NCI-H1105 (cell line): ENCODE measurements at regions not wholly inside any gene's neighbourhood (a gene's known extent, or its start where the extent isn't known, plus 50 kb on each side); places are given as distances from the start of the nearest gene placed in this dataset.
A peak's percentile ranks its signal among the peaks of the same experiment; 100 is the strongest.
"Not testable (repeated sequence)": the region's sequence is repeated elsewhere in the genome, so short reads cannot be mapped to it uniquely, and the experiment has no call there.

ENCODE experiments used
- DNase-seq: peaks from one replicate; lab custom pipeline; 2025; lab: John Stamatoyannopoulos, UW

- no peak for DNase-seq
These were observed 50.2 kb upstream of the FAM174B start for GRCh38 chr15:92705764-92706163.

DNA sequence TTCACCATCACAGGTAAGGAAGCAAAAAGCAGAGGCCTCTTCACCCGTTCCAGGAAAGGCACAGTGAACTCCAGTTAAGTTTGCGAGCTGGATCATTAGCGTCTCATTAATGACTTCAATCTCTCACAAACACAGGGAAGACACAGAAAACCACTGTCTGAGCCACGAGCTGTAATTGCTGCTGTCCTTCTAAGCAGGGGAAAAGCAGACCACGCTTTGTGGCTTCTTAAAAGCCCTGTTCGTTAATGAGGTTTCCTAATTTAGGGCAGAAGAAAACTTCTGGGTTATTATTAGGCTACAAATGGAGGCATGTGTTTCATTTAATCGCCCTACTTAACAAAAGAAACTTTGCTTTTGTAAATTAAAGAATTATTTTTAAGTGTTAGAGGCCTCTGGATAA is 50.6 kb upstream of the FAM174B start:
- no peak for DNase-seq

DNA sequence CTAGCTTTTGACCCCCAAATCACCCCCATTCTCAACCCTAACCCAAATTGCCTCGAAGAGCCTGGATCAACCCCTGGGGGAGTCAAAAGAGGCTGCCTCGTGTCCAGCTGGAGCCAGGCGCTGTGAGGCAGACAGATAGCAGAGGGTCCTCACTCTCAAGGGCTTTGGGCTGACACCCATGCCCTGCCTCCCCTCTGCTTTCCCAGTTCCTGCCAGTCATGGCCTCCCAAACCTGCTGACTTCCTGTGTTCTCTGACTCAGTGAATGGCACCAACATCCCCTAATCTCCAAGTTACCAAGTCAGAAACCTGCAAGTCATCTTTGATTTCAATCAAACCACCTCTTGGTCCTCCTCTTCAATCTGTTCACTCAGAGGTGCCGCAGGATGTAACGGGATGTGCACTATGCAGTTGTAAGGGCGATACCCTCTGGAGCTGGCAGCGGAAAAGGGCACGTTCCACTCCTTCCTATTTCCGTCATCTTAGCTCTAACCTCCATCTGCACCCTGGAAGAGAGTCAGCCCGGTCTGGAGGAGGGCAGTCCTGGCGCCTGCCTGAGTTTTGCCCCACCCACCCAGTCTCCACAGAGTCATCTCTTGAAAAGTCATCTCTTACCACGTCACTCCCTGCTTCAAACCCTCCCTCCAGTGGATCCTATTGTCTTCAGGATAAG is 52.4 kb upstream of the FAM174B start:
- no peak for DNase-seq

DNA sequence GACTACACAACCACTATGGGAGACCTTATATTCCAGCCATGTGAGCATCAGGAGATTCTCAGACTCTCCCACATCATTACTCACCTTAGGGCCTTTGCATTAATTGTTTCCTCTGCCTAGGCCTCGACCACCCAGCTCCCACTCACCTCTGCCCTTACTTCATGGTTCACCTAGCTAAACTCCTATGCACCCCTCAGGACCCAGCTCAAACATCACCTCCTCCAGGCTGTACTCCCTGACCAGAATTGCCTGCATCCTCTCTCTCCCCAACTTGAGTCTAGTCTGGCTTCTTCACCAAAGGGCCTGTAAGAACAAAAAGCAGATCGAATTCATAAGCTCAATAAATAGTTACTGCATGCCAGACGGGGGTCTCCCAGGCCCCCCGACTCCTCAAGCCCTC is 53.1 kb upstream of the FAM174B start:
- DNase-seq: no peak

DNA sequence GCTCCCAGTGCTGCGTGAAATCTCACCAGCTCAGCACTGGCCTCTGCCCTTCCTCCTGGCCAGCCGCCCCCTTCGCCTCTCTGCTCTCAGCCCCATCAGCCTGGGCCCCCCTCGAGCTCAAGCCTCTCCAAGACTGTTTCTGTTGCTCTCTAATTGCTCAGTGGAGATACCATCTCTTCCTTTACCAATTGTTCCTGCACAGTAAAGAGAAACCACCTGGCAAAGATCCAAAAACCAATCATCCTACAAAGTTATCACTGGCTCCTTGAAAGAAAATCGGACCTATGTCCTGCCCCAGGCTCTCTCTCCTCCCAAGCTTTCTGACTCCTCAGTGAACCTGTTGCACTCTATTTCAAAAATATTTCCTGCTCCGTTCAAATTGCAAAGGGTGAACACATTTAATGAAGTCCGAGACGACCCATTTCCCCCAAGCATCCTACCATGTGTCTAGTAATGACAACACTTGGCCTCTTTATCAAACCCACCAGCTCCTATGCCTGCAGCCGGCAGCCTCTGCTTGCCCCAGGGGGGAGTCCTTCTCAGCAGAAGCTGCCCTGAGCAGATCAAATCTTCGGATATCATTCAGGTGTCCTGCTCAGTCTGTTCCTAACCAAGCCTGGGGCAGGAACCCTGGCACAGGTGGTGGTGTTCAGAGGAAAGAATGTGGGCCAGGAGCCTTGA is 53.7 kb upstream of the FAM174B start:
- DNase-seq: no peak

GRCh38 chr15:92711457-92711831 is 55.9 kb upstream of the FAM174B start:
- DNase-seq: no peak

DNA sequence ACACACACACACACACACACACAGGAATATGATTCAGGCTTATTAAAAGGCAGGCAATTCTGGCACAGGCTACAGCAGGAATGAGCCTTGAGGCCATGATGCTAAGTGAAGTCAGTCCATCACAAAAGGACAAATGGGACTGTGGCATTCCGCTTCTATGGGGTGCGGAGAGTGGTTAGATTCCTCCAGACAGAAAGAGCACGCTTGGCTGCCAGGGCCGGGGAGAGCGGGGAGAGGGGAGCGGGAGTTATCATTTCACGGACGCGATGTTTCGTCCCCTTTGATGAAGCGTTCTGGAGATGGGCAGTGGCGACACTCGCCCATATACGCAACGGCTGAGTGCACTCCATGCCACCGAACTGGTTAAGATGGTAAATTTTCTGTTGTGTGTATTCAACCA is 58.5 kb upstream of the FAM174B start:
- DNase-seq: no peak

GRCh38 chr15:92714477-92715401 is 59.2 kb upstream of the FAM174B start:
- peak; percentile 37 for DNase-seq

- DNase-seq: no peak
These were observed 60.2 kb upstream of the FAM174B start for GRCh38 chr15:92715758-92716157.

- DNase-seq: no peak
These were observed 63.4 kb upstream of the FAM174B start for GRCh38 chr15:92719021-92719420.

GRCh38 chr15:92724144-92724543 is 68.6 kb upstream of the FAM174B start:
- no peak for DNase-seq

DNA sequence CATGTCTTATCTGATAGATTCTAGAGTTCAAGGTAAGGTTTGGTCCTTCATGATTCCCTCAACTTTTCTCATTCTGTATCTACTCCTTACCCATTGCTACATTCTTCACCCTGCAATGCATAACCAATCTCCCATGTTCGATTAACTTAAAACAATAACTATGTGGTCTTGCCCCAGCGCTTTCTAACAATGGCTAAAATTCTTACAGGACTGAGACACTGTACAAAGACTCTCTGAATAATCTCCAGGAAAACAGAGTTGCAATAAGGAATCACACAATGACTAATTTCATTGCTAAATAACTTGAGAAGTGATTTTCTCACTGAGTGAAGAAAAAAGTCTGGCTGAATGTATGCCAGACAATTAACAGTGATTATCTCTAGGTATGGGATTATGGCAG is 69.6 kb upstream of the FAM174B start:
- no peak for DNase-seq

GRCh38 chr15:92728266-92728665 is 72.7 kb upstream of the FAM174B start:
- no peak for DNase-seq

- DNase-seq: no peak
These were observed 77.7 kb upstream of the FAM174B start for GRCh38 chr15:92733090-92733933.

GRCh38 chr15:92733934-92734521 is 78.5 kb upstream of the FAM174B start:
- DNase-seq: peak; percentile 56

GRCh38 chr15:92739246-92739645 is 83.7 kb upstream of the FAM174B start:
- not testable (repeated sequence) for DNase-seq

GRCh38 chr15:92745845-92746271 is 90.3 kb upstream of the FAM174B start:
- DNase-seq: no peak

DNA sequence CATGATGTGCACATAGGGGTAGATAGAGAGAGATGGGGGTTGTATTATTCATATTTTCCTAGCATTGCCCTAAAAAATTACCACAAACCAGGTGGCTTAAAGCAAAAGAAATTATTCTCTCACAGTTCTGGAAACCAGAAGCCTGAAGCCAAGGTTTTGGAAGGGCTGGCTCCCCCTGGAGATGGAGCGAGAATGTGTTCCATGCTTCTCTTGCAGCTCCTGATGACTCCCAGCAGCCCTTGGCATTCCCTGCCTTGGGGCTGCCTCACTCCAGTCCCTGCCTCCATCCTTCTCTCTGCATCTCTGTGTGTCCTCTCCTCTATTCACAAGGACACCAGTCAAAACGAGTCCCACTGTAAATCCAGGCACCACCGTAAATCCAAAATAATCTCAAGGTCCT is 91.5 kb upstream of the FAM174B start:
- no peak for DNase-seq

DNA sequence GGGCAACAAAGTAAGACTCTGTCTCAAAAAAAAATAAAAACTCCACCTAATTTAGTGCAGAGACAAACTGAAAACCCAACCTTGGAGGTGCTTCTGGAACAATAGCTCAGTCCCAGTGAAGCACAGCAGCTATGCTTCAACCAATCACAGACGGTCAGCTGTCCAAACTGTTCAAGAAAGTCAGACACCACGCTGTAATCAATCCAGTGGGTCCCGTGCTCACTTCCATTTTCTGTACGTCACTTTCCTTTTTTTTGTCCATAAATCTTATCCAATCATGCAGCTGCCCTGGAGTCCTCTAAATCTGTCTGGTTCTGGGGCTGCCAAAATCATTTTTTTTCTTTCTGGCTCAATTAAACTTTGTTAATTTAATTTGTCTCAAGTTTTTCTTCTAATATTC is 93.6 kb upstream of the FAM174B start:
- DNase-seq: no peak

DNA sequence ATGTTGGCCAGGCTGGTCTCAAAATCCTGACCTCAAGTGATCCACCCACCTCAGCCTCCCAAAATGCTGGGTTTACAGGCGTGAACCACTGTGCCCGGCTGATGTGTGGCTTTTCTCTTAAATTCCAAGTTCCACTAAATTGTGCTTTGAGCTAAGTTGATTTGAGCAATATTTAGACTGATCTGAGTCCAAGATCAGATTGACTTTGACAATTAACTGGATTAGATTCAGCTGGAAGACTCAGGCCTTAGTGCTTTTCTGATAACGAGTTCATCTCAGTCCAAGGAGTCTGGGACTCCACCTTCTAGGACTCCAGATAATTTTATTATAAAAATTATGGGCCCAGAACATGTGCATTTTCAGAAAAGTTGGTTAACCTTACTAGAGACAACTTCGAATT is 94.4 kb upstream of the FAM174B start:
- DNase-seq: no peak

- DNase-seq: no peak
These were observed 96.0 kb upstream of the FAM174B start for GRCh38 chr15:92751528-92751927.

DNA sequence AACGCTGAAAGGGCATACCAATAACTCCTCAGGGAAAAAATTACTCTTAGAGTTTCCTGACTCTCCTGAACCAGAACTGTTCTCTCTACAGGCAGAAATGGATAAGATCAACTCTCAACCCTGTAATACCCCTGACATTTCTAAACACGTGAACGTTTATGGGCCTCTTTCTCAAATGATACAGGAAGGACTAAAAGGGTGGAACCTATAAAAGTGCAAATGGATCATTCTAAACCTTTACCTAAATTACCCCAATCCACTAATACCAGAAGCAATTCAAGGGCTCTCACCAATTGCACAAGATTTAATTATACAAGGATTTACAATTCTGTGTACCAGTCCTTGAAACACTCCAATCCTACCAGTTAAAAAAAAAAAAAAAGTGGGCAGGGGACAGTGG is 98.0 kb upstream of the FAM174B start:
- DNase-seq: no peak
